Upper lobe of right lung (tissue), 1 donor: ENCODE measurements at regions not wholly inside any gene's neighbourhood (a gene's known extent, or its start where the extent isn't known, plus 50 kb on each side); places are given as distances from the start of the nearest gene placed in this dataset.

ENCODE experiments used
- ATAC-seq: fragments of 200-7000 bp; cut with Tn5 transposase; one replicate; pipeline ENCODE4 v1.9.1; 2020; ENCODE audit warnings: mild to moderate bottlenecking, moderate library complexity
- DNase-seq: peaks from one replicate; pipeline ENCODE4 v3.0.0-alpha.2; 2020
- H3K27ac ChIP-seq: fragments of 200-600 bp; one replicate; pipeline ENCODE4 v1.8.0; 2022
- H3K27me3 ChIP-seq: fragments of 200-600 bp; one replicate; pipeline ENCODE4 v1.8.0; 2022; ENCODE audit warnings: mild to moderate bottlenecking
- H3K36me3 ChIP-seq: fragments of 200-600 bp; one replicate; pipeline ENCODE4 v1.8.0; 2022
- H3K4me1 ChIP-seq: fragments of 200-600 bp; one replicate; pipeline ENCODE4 v1.8.0; 2022
- H3K4me3 ChIP-seq: fragments of 200-600 bp; one replicate; pipeline ENCODE4 v1.8.0; 2022; ENCODE audit warnings: mild to moderate bottlenecking
- H3K9me3 ChIP-seq: fragments of 200-600 bp; one replicate; pipeline ENCODE4 v1.8.0; 2022
- intact Hi-C: fragments of 100-400 bp; cut with DNase I; formaldehyde crosslinking; loops from one replicate; pipeline ENCODE4 v1.11.0; 2022
- TF ChIP-seq, protein P1 (sequence below): fragments of 200-600 bp; IDR thresholded peaks from one replicate; pipeline ENCODE4 v1.8.0; 2022; ENCODE audit warnings: antibody characterized with exemption
- donor health status: DM: no; HTN: yes; CAD: no; lungs with severe emphysema.

- Histone ChIP-seq H3K4me3 (no peak overlapping the region), H3K27me3 (no peaks in the 10 kb centered on the region), H3K27ac (no peak overlapping the region), H3K36me3 (no peaks in the 10 kb centered on the region), H3K9me3 (no peaks in the 10 kb centered on the region), H3K4me1 (peaks cover 33% of the 10 kb centered on the region)
- intact Hi-C loops = no loop called here
- peak; percentile 26 for ATAC-seq
- TF ChIP-seq, protein P1, sequence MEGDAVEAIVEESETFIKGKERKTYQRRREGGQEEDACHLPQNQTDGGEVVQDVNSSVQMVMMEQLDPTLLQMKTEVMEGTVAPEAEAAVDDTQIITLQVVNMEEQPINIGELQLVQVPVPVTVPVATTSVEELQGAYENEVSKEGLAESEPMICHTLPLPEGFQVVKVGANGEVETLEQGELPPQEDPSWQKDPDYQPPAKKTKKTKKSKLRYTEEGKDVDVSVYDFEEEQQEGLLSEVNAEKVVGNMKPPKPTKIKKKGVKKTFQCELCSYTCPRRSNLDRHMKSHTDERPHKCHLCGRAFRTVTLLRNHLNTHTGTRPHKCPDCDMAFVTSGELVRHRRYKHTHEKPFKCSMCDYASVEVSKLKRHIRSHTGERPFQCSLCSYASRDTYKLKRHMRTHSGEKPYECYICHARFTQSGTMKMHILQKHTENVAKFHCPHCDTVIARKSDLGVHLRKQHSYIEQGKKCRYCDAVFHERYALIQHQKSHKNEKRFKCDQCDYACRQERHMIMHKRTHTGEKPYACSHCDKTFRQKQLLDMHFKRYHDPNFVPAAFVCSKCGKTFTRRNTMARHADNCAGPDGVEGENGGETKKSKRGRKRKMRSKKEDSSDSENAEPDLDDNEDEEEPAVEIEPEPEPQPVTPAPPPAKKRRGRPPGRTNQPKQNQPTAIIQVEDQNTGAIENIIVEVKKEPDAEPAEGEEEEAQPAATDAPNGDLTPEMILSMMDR = no peak
- no peak for DNase-seq
Measured at GRCh38 chr4:183828125-183828524, 77.0 kb upstream of the STOX2 start.

- no peak for ATAC-seq
- peaks cover 33% of the 10 kb centered on the region for H3K4me1 ChIP-seq
- H3K4me3 ChIP-seq = no peak overlapping the region
- DNase-seq = no peak
- intact Hi-C loops = no loop called here
- no peaks in the 10 kb centered on the region for H3K27me3 ChIP-seq
- no peaks in the 10 kb centered on the region for H3K9me3 ChIP-seq
- H3K36me3 ChIP-seq = no peaks in the 10 kb centered on the region
- no peak overlapping the region for H3K27ac ChIP-seq
- TF ChIP-seq, protein P1 = no peak
Measured at GRCh38 chr4:183828839-183829238, 76.3 kb upstream of the STOX2 start.

- no peaks in the 10 kb centered on the region for H3K36me3 ChIP-seq
- peaks cover 33% of the 10 kb centered on the region for H3K4me1 ChIP-seq
- DNase-seq (no peak), ATAC-seq (peak; percentile 67)
- H3K9me3 ChIP-seq = no peaks in the 10 kb centered on the region
- H3K27ac ChIP-seq = peak overlapping the region; percentile 25
- TF ChIP-seq, protein P1 = no peak
- H3K4me3 ChIP-seq = no peak overlapping the region
- no peaks in the 10 kb centered on the region for H3K27me3 ChIP-seq
- intact Hi-C loops = no loop called here
Measured at GRCh38 chr4:183830438-183830985, 74.6 kb upstream of the STOX2 start.

DNA sequence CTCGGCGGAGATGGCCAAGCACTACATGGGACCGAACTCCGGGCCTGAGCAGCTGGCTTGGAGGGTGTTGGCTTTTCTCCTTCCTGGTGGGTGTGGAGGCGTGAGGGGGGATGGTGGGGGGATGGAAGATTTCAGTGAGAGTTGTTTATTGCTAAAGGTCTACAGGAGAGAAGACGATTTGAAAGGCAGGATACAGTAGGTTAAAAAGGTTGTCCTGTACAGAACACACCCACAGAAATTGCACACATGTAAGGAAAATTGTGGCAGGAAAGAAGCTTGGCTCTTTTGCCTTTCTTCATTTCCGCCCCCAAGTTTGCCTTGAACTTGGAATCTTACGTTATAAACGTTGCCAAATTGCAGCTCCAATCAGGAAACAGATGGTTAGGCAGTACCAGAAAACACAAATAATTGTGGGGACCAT is 74.1 kb upstream of the STOX2 start:
- H3K4me1 ChIP-seq = peaks cover 33% of the 10 kb centered on the region
- H3K36me3 ChIP-seq = no peaks in the 10 kb centered on the region
- H3K27me3 ChIP-seq = no peaks in the 10 kb centered on the region
- H3K4me3 ChIP-seq = no peak overlapping the region
- peak; percentile 18 for ATAC-seq
- intact Hi-C loops = no loop called here
- peak overlapping the region; percentile 25 for H3K27ac ChIP-seq
- TF ChIP-seq, protein P1 = no peak
- no peaks in the 10 kb centered on the region for H3K9me3 ChIP-seq
- no peak for DNase-seq

GRCh38 chr4:183831683-183832082 is 73.4 kb upstream of the STOX2 start:
- Histone ChIP-seq H3K4me3 (no peak overlapping the region), H3K27me3 (no peaks in the 10 kb centered on the region), H3K9me3 (no peaks in the 10 kb centered on the region), H3K4me1 (peaks cover 33% of the 10 kb centered on the region), H3K36me3 (no peaks in the 10 kb centered on the region), H3K27ac (no peak overlapping the region)
- intact Hi-C loops = no loop called here
- no peak for ATAC-seq
- no peak for DNase-seq
- TF ChIP-seq, protein P1 = no peak
